Motor neuron (in vitro differentiated cells): ENCODE measurements at regions not wholly inside any gene's neighbourhood (a gene's known extent, or its start where the extent isn't known, plus 50 kb on each side); places are given as distances from the start of the nearest gene placed in this dataset.
"Not testable (repeated sequence)": the region's sequence is repeated elsewhere in the genome, so short reads cannot be mapped to it uniquely, and the experiment has no call there.

Experiments used
- ATAC-seq, 8 experiments: fragments of 200-7000 bp; cut with Tn5 transposase; replicated peaks in 6 of 8; 2 replicates each; pipeline ENCODE4 v1.8.0; 2021; ENCODE audit warnings: mild to moderate bottlenecking in 8 of 8, moderate library complexity in 8 of 8
- H3K27ac ChIP-seq, 2 donors: fragments of 250-450 bp; sonication (Bioruptor Pico); 2 replicates each; pipeline ENCODE4 v1.9.0; 2021; ENCODE audit warnings: antibody characterized with exemption in 2 of 2, mild to moderate bottlenecking in 2 of 2, moderate library complexity in 1 of 2
- H3K4me1 ChIP-seq, 2 donors: fragments of 250-450 bp; sonication (Bioruptor Pico); replicated peaks in 1 of 2; 2 replicates each; pipeline ENCODE4 v1.6.1; 2021; ENCODE audit warnings: antibody characterized with exemption in 2 of 2, mild to moderate bottlenecking in 2 of 2, moderate library complexity in 1 of 2
- H3K4me3 ChIP-seq, 5 donors: fragments of 250-450 bp; sonication (Bioruptor Pico); 2 replicates each; pipeline ENCODE4 v1.9.0; 2021; ENCODE audit warnings: antibody characterized with exemption in 5 of 5, mild to moderate bottlenecking in 5 of 5, moderate library complexity in 4 of 5
- WGBS, 10 experiments: fragments of 450-650 bp; shearing (Covaris generic); methylation state at CpG; one replicate each; pipeline ENCODE4 v1.0.0; 2022; 5-methylcytosine and 5-hydroxymethylcytosine counted together
- in situ Hi-C, 9 experiments: fragments of 400-800 bp; cut with MboI; loops; one replicate each; pipeline ENCODE4 v1.15.0; 2021; ENCODE audit warnings: low sequenced_read_pairs in 9 of 9, low pct_unique_long_range_greater_than_20kb in 2 of 9; ENCODE audit not compliant: unreplicated experiment in 9 of 9

DNA sequence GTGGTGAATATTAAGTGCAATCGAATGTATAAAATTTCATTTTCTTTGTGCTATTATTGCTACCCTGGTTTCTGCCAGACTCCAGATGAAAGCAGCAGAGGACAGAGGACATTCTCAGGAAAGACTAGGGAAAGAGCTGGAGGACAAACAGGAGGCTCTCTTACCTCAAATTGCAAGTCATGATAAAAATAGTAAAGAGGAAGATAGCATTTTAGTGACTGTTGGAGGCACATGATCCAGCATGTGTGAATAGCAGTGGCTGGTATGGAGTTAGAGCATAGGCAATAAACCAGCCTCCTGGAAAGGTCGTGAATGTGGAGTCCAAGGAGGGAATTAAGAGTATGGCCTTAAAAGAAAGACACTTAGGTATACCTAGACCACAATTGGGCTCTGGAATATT, 1040.0 kb downstream of the STPG2 start:
- peaks cover 0 to 21% of the 10 kb centered on the region in 2 donors for H3K4me1 ChIP-seq
- 0 to 95% (median 43%) methylated on average over 1 to 2 of the region's 2 CpGs; no CpG with 5 or more reads in 1 of the 10 experiments for WGBS, 10 experiments
- ATAC-seq, result no peak
- no peak overlapping the region for H3K27ac ChIP-seq
- H3K4me3 ChIP-seq, result no peak overlapping the region
- in situ Hi-C loops, result no loop called here

DNA sequence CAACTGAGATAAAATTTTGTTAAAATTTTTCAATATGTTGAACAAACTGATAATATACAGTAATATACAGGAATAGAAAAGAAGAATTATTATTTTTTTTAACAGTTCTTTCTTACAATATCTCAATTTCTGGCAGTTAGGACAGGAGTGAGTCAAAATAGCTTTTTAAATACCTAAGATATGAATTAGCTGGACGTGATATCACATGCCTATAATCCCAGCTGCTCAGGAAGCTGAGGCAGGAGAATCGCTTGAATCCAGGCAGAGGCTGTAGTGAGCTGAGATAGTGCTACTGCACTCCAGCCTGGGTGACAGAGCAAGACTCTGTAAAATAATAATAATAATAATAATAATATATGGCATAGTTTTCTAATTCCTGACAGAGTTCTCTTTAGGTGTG, 1039.3 kb downstream of the STPG2 start:
- 0 to 94% (median 45%) methylated on average over 1 to 2 of the region's 2 CpGs; no CpG with 5 or more reads in 2 of the 10 experiments for WGBS, 10 experiments
- Histone ChIP-seq H3K27ac (no peak overlapping the region), H3K4me1 (peaks cover 0 to 21% of the 10 kb centered on the region in 2 donors), H3K4me3 (no peak overlapping the region)
- in situ Hi-C loops, result no loop called here
- no peak for ATAC-seq

DNA sequence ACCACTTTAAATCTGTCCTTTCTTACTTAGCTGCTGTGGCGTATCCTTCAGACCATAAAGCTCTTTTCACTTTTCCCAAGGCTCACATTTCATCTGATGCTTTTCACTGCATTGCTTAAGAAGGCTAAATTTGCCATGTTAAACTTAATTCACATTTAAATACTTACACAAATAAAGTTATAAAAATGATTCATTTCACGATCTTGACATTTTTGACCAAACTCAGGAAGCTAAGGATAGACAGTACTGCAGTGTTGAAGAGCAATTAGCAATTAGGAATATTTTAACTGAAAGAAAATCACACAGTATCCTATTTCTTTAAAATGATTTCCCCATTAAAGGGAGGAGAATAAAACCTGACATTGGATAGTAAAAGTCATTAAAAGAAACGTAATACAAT, 1038.6 kb downstream of the STPG2 start:
- 0 to 84% (median 42%) methylated on average over 2 to 3 of the region's 3 CpGs; no CpG with 5 or more reads in 2 of the 10 experiments for WGBS, 10 experiments

GRCh38 chr4:97105347-97106099, 1037.8 kb downstream of the STPG2 start:
- peaks cover 0 to 21% of the 10 kb centered on the region in 2 donors for H3K4me1 ChIP-seq
- WGBS, 10 experiments, result 0 to 93% (median 33%) methylated on average over 2 to 3 of the region's 3 CpGs; no CpG with 5 or more reads in 1 of the 10 experiments
- H3K27ac ChIP-seq, result no peak overlapping the region
- peak in 3 of 8 experiments; percentile 28 to 79 (median 35) for ATAC-seq
- in situ Hi-C loops, result no loop called here
- no peak overlapping the region for H3K4me3 ChIP-seq

More for the DNA sequence above, 1038.6 kb downstream of the STPG2 start:
- peak in 1 of 8 experiments; percentile 13 for ATAC-seq
- Histone ChIP-seq H3K4me1 (peaks cover 0 to 21% of the 10 kb centered on the region in 2 donors), H3K27ac (no peak overlapping the region), H3K4me3 (no peak overlapping the region)
- in situ Hi-C loops, result no loop called here

GRCh38 chr4:97106161-97106560, 1037.1 kb downstream of the STPG2 start:
- no peak for ATAC-seq
- Histone ChIP-seq H3K27ac (no peak overlapping the region), H3K4me1 (peaks cover 0 to 21% of the 10 kb centered on the region in 2 donors), H3K4me3 (no peak overlapping the region)
- in situ Hi-C loops, result no loop called here

DNA sequence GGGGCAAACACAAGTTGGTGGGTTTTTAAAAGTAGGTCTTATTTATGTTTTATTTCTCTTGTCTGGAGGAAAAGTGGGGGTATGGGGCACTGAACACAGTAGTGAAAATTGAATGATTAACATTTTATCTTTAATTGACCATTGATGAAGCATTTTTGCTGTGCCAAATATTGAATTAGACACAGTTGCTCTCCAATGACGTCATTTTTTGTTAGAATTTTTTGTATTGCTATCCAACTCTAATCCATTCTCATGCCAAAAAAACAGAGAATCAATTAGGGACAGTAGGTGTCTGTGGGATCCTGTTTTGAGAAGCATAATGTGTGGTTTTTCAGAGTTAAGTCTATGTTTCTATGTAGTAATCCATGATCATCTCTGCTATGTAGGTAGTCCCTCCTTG, 1032.8 kb downstream of the STPG2 start:
- Histone ChIP-seq H3K27ac (no peak overlapping the region), H3K4me1 (peaks cover 0 to 9% of the 10 kb centered on the region in 2 donors), H3K4me3 (no peak overlapping the region)
- no peak for ATAC-seq
- 0 to 100% (median 53%) methylated on average over 1 of the region's 1 CpG; no CpG with 5 or more reads in 4 of the 10 experiments for WGBS, 10 experiments
- in situ Hi-C loops, result no loop called here

DNA sequence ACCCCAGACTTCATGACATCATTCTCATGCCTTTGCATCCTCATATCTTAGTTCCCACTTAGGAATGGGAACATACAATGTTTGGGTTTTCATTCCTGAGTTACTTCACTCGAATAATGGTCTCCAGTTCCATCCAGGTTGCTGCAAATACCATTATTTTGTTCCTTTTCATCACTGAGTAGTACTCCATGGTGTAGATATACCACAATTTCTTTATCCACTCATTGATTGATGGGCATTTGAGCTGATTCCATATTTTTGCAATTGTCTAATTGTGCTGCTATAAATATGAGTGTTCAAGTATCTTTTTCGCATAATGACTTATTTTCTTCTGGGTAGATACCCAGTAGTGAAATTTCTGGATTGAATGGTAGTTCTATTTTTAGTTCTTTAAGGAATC, 1026.8 kb downstream of the STPG2 start:
- Histone ChIP-seq H3K27ac (no peak overlapping the region), H3K4me3 (no peak overlapping the region), H3K4me1 (no peaks in the 10 kb centered on the region)
- in situ Hi-C loops, result no loop called here
- 0 to 61% (median 21%) methylated on average over 1 to 2 of the region's 2 CpGs; no CpG with 5 or more reads in 3 of the 10 experiments for WGBS, 10 experiments
- no peak for ATAC-seq

GRCh38 chr4:97121493-97121892, 1021.8 kb downstream of the STPG2 start:
- 0 to 100% (median 60%) methylated on average over 1 of the region's 1 CpG; no CpG with 5 or more reads in 1 of the 10 experiments for WGBS, 10 experiments
- no peak for ATAC-seq
- in situ Hi-C loops, result no loop called here
- Histone ChIP-seq H3K4me3 (no peak overlapping the region), H3K4me1 (peaks cover 0 to 4% of the 10 kb centered on the region in 2 donors), H3K27ac (no peak overlapping the region)

DNA sequence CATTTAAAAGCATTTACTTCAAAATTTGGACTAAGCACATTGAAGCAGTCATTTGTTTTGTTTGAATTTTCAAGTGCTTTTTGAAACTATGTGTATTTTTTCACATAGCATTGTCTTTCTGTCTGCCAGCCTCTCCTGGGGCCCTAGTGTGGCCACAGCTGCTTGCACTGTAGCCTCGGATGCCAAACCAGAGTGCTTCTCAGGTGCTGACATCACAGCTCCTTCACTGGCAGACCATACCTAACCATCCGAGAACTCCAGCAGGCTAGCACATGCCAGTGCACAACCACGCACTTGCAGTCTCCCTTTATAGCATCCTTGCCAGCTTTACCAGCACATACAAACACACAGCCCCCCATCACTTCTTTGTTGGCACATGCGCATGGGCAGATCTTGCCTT, 1019.7 kb downstream of the STPG2 start:
- in situ Hi-C loops, result no loop called here
- no peak overlapping the region for H3K27ac ChIP-seq
- H3K4me1 ChIP-seq, result peaks cover 0 to 4% of the 10 kb centered on the region in 2 donors
- no peak for ATAC-seq
- no peak overlapping the region for H3K4me3 ChIP-seq
- WGBS, 10 experiments, result 0 to 100% (median 80%) methylated on average over 1 to 3 of the region's 4 CpGs; no CpG with 5 or more reads in 1 of the 10 experiments

GRCh38 chr4:97132435-97132834, 1010.8 kb downstream of the STPG2 start:
- peak in 5 of 8 experiments; percentile 10 to 86 (median 49) for ATAC-seq
- Histone ChIP-seq H3K4me3 (no peak overlapping the region), H3K4me1 (no peaks in the 10 kb centered on the region), H3K27ac (no peak overlapping the region)
- WGBS, 10 experiments, result 13 to 82% (median 59%) methylated on average over 1 to 3 of the region's 3 CpGs
- in situ Hi-C loops, result no loop called here

DNA sequence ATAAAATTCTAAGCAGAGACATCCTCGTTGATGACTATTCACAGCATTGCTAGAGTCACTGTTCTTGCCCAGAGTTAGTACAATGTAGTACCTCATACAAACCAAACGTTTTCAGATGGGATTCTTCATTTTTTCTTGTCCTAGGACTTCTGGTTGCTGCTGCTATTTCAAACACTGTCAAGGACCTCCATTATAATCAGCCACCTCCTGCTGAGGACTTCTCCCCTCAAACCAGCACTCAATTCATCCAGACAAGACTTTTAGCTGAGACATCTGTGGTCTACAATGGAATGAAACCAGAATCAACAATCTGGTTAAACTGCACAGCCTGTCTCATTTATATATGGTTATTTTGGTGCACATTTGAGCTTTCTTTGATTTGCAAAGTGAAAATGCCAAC, 1008.8 kb downstream of the STPG2 start:
- Histone ChIP-seq H3K27ac (no peak overlapping the region), H3K4me3 (no peak overlapping the region), H3K4me1 (no peaks in the 10 kb centered on the region)
- ATAC-seq, result no peak
- in situ Hi-C loops, result no loop called here
- WGBS, 10 experiments, result 0 to 92% (median 28%) methylated on average over 1 to 2 of the region's 2 CpGs; no CpG with 5 or more reads in 2 of the 10 experiments

GRCh38 chr4:97139791-97140190, 1003.5 kb downstream of the STPG2 start:
- H3K4me3 ChIP-seq, result no peak overlapping the region
- no peak overlapping the region for H3K27ac ChIP-seq
- H3K4me1 ChIP-seq, result peaks cover 0 to 2% of the 10 kb centered on the region in 2 donors
- 4 to 100% (median 78%) methylated on average over 1 to 4 of the region's 4 CpGs; no CpG with 5 or more reads in 4 of the 10 experiments for WGBS, 10 experiments
- no peak for ATAC-seq
- in situ Hi-C loops, result no loop called here

DNA sequence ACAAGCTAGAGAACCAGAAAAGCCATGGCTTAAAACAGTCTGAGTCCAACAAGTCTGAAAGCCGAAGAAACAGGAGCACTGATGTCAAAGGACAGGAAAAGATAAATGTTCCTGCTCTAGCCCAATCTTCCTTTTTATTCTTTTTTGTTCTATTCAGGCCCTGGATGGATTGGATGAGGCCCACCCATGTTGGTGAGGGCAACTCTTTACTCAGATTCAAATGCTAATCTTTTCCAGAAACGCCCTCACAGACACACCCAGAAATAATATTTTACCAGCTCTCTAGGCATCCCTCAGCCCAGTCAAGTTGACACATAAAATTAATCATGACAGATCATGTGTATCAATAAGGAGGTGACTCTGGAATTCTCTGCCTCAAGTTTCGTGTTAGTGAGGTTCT, 1002.7 kb downstream of the STPG2 start:
- ATAC-seq, result peak in 5 of 8 experiments; percentile 26 to 99 (median 62)
- WGBS, 10 experiments, result 0 to 37% (median 25%) methylated on average over 1 to 3 of the region's 3 CpGs; no CpG with 5 or more reads in 1 of the 10 experiments
- H3K27ac ChIP-seq, result no peak overlapping the region
- H3K4me1 ChIP-seq, result peaks cover 0 to 2% of the 10 kb centered on the region in 2 donors
- H3K4me3 ChIP-seq, result no peak overlapping the region
- in situ Hi-C loops, result no loop called here

DNA sequence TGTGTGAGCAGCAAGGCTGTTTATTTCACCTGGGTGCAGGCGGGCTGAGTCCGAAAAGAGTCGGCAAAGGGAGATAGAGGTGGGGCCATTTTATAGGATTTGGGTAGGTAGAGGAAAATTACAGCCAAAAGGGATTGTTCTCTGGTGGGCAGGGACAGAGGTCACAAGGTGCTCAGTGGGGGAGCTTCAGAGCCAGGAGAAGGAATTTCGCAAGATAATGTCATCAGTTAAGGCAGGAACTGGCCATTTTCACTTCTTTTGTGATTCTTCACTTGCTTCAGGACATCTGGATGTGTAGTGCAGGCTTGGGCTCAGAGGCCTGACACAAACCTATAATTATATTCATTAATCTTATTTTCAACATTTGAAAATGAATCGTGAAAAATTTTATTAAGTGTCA, 1001.9 kb downstream of the STPG2 start:
- H3K4me3 ChIP-seq, in situ Hi-C loops, ATAC-seq: not testable (repeated sequence)

More for the DNA sequence above, 1001.9 kb downstream of the STPG2 start:
- H3K27ac ChIP-seq, H3K4me1 ChIP-seq: not testable (repeated sequence)
- 7 to 100% (median 63%) methylated on average over 1 to 5 of the region's 5 CpGs for WGBS, 10 experiments
